Mesendoderm (in vitro differentiated cells): ENCODE measurements at regions not wholly inside any gene's neighbourhood (a gene's known extent, or its start where the extent isn't known, plus 50 kb on each side); places are given as distances from the start of the nearest gene placed in this dataset.
"Not testable (repeated sequence)": the region's sequence is repeated elsewhere in the genome, so short reads cannot be mapped to it uniquely, and the experiment has no call there.

Source experiments
- DNase-seq: peaks from one replicate; pipeline ENCODE4 v3.0.0; 2013
- H2AK5ac ChIP-seq: 2 replicates; pipeline ENCODE4 v1.6.1; 2013; ENCODE audit warnings: low read length, inconsistent platforms
- H2BK120ac ChIP-seq: 2 replicates; pipeline ENCODE4 v1.6.1; 2013; ENCODE audit warnings: low read depth, mild to moderate bottlenecking, low read length, moderate library complexity, mixed read lengths
- H2BK15ac ChIP-seq: replicated peaks from 2 replicates; pipeline ENCODE4 v1.6.1; 2013; ENCODE audit warnings: low read depth, mild to moderate bottlenecking, moderate library complexity
- H2BK5ac ChIP-seq: 2 replicates; pipeline ENCODE4 v1.6.1; 2013; ENCODE audit warnings: low read length, inconsistent platforms
- H3K18ac ChIP-seq: 2 replicates; pipeline ENCODE4 v1.6.1; 2013; ENCODE audit warnings: mild to moderate bottlenecking, low read length, mixed read lengths
- H3K23ac ChIP-seq: one replicate; pipeline ENCODE4 v1.6.1; 2013; ENCODE audit warnings: low read length
- H3K27ac ChIP-seq: 2 replicates; pipeline ENCODE4 v1.5.1; 2013; ENCODE audit warnings: low read depth, mild to moderate bottlenecking, inconsistent platforms, low read length, moderate library complexity
- H3K27me3 ChIP-seq: 2 replicates; pipeline ENCODE4 v1.6.1; 2013; ENCODE audit warnings: low read length, control low read depth, mild to moderate bottlenecking, inconsistent platforms; ENCODE audit not compliant: insufficient read depth, poor library complexity
- H3K36me3 ChIP-seq: 2 replicates; pipeline ENCODE4 v1.6.1; 2013; ENCODE audit warnings: low read length, inconsistent platforms; ENCODE audit not compliant: control insufficient read depth, insufficient read depth
- H3K4ac ChIP-seq: one replicate; pipeline ENCODE4 v1.6.1; 2013; ENCODE audit warnings: low read depth, mild to moderate bottlenecking, low read length, moderate library complexity
- H3K4me1 ChIP-seq: 2 replicates; pipeline ENCODE4 v1.6.1; 2013; ENCODE audit warnings: low read depth, low read length, inconsistent platforms; ENCODE audit not compliant: control insufficient read depth
- H3K4me2 ChIP-seq: 2 replicates; pipeline ENCODE4 v1.6.1; 2013; ENCODE audit warnings: low read length
- H3K4me3 ChIP-seq: 2 replicates; pipeline ENCODE4 v1.5.1; 2013; ENCODE audit warnings: mild to moderate bottlenecking, low read length
- H3K56ac ChIP-seq: one replicate; pipeline ENCODE4 v1.6.1; 2013; ENCODE audit warnings: low read length
- H3K79me1 ChIP-seq: 2 replicates; pipeline ENCODE4 v1.6.1; 2013; ENCODE audit warnings: low read length, inconsistent platforms
- H3K79me2 ChIP-seq: 2 replicates; pipeline ENCODE4 v1.6.1; 2013; ENCODE audit warnings: mild to moderate bottlenecking, low read length; ENCODE audit not compliant: control insufficient read depth, insufficient read depth
- H3K9ac ChIP-seq: 2 replicates; pipeline ENCODE4 v1.6.1; 2013; ENCODE audit warnings: low read length, inconsistent platforms
- H4K5ac ChIP-seq: one replicate; pipeline ENCODE4 v1.6.1; 2013; ENCODE audit warnings: low read length
- H4K8ac ChIP-seq: one replicate; pipeline ENCODE4 v1.6.1; 2013; ENCODE audit warnings: low read depth, mild to moderate bottlenecking, control low read depth, low read length, moderate library complexity
- WGBS: extraction: QIAGEN DNeasy Blood & Tissue Kit; methylation state at CpG from one replicate; pipeline ENCODE4 v1.1.7; 2013; ENCODE audit warnings: low lambda C conversion rate, missing lambda C conversion rate; ENCODE audit not compliant: insufficient coverage; ENCODE audit errors: extremely low coverage; 5-methylcytosine and 5-hydroxymethylcytosine counted together

GRCh38 chr9:66745846-66746245 lies 154.7 kb upstream of the ZNF658 start:
- H3K4me2 ChIP-seq, H3K56ac ChIP-seq, H3K79me1 ChIP-seq, H3K9ac ChIP-seq, H4K5ac ChIP-seq, H3K4me3 ChIP-seq, H3K36me3 ChIP-seq, H2BK5ac ChIP-seq, H4K8ac ChIP-seq, H3K23ac ChIP-seq, H2BK15ac ChIP-seq, DNase-seq, H2AK5ac ChIP-seq, H3K27me3 ChIP-seq, H3K4me1 ChIP-seq, H3K18ac ChIP-seq, H3K27ac ChIP-seq, H3K4ac ChIP-seq, H2BK120ac ChIP-seq, H3K79me2 ChIP-seq: not testable (repeated sequence)
- no CpG with 5 or more reads among the region's 27 CpGs for WGBS

GRCh38 chr9:66752324-66752923 lies 148.1 kb upstream of the ZNF658 start:
- not testable (repeated sequence) for H3K79me2 ChIP-seq, H3K27me3 ChIP-seq, H2AK5ac ChIP-seq, H3K23ac ChIP-seq, H3K18ac ChIP-seq, DNase-seq, H3K4me1 ChIP-seq, H4K5ac ChIP-seq, H3K79me1 ChIP-seq, H3K9ac ChIP-seq, H3K4ac ChIP-seq, H4K8ac ChIP-seq, H3K56ac ChIP-seq, H3K4me2 ChIP-seq, H2BK120ac ChIP-seq, H2BK15ac ChIP-seq, H3K27ac ChIP-seq, H2BK5ac ChIP-seq, H3K36me3 ChIP-seq, H3K4me3 ChIP-seq
- WGBS = no CpG with 5 or more reads among the region's 15 CpGs

- H3K23ac ChIP-seq, DNase-seq, H3K9ac ChIP-seq, H3K4me3 ChIP-seq, H3K4me2 ChIP-seq, H3K27ac ChIP-seq, H2BK15ac ChIP-seq, H3K27me3 ChIP-seq, H2BK120ac ChIP-seq, H3K79me2 ChIP-seq, H3K79me1 ChIP-seq, H4K5ac ChIP-seq, H3K18ac ChIP-seq, H2BK5ac ChIP-seq, H4K8ac ChIP-seq, H3K4me1 ChIP-seq, H3K4ac ChIP-seq, H3K56ac ChIP-seq, H3K36me3 ChIP-seq, H2AK5ac ChIP-seq: not testable (repeated sequence)
- WGBS = no CpG with 5 or more reads among the region's 7 CpGs
Measured at GRCh38 chr9:66759825-66760492, 140.6 kb upstream of the ZNF658 start.

GRCh38 chr9:66764799-66765493 lies 135.6 kb upstream of the ZNF658 start:
- H3K9ac ChIP-seq, H3K56ac ChIP-seq, DNase-seq, H3K36me3 ChIP-seq, H4K5ac ChIP-seq, H3K27ac ChIP-seq, H2AK5ac ChIP-seq, H3K4me1 ChIP-seq, H3K4me2 ChIP-seq, H3K79me1 ChIP-seq, H3K18ac ChIP-seq, H3K4ac ChIP-seq, H2BK15ac ChIP-seq, H3K4me3 ChIP-seq, H3K27me3 ChIP-seq, H3K23ac ChIP-seq, H4K8ac ChIP-seq, H2BK120ac ChIP-seq, H2BK5ac ChIP-seq, H3K79me2 ChIP-seq: not testable (repeated sequence)
- WGBS = no CpG with 5 or more reads among the region's 3 CpGs

GRCh38 chr9:66765531-66765930 lies 135.0 kb upstream of the ZNF658 start:
- not testable (repeated sequence) for H3K4me1 ChIP-seq, H3K23ac ChIP-seq, H2AK5ac ChIP-seq, H3K9ac ChIP-seq, H3K27me3 ChIP-seq, H3K56ac ChIP-seq, H3K79me1 ChIP-seq, H2BK15ac ChIP-seq, H3K18ac ChIP-seq, H3K27ac ChIP-seq, H3K4me3 ChIP-seq, H4K5ac ChIP-seq, H2BK120ac ChIP-seq, H3K4ac ChIP-seq, DNase-seq, H3K4me2 ChIP-seq, H3K36me3 ChIP-seq, H2BK5ac ChIP-seq, H3K79me2 ChIP-seq, H4K8ac ChIP-seq
- no CpG with 5 or more reads among the region's 2 CpGs for WGBS
